HL-60 (cell line): ENCODE measurements at regions not wholly inside any gene's neighbourhood (a gene's known extent, or its start where the extent isn't known, plus 50 kb on each side); places are given as distances from the start of the nearest gene placed in this dataset.
"Not testable (repeated sequence)": the region's sequence is repeated elsewhere in the genome, so short reads cannot be mapped to it uniquely, and the experiment has no call there.

Experiments
- CTCF ChIP-seq: IDR thresholded peaks from one replicate; pipeline ENCODE4 v1.5.1; 2011; ENCODE audit warnings: low read length, control low read depth, inconsistent platforms; ENCODE audit not compliant: insufficient read depth
- GABPA ChIP-seq: IDR thresholded peaks from 2 replicates; pipeline ENCODE4 v1.6.1; 2012; ENCODE audit warnings: low read depth
- POLR2AphosphoS5 ChIP-seq: IDR thresholded peaks from 2 replicates; pipeline ENCODE4 v1.6.1; 2012; ENCODE audit warnings: low read depth
- REST ChIP-seq: IDR thresholded peaks from 2 replicates; pipeline ENCODE4 v1.6.1; 2012; ENCODE audit warnings: low read depth; ENCODE audit not compliant: insufficient replicate concordance
- SPI1 ChIP-seq: IDR thresholded peaks from 2 replicates; pipeline ENCODE4 v1.6.1; 2012; ENCODE audit warnings: low read depth, mild to moderate bottlenecking, borderline replicate concordance

- not testable (repeated sequence) for TF ChIP-seq CTCF, POLR2AphosphoS5, GABPA, REST, SPI1
Measured at GRCh38 chr16:31983666-31984065, 110.1 kb downstream of the ZNF267 start.
